ENCODE measurements at regions not wholly inside any gene's neighbourhood (a gene's known extent, or its start where the extent isn't known, plus 50 kb on each side); places are given as distances from the start of the nearest gene placed in this dataset.

GRCh38 chr12:114764510-114764909 is 80.5 kb upstream of the TBX3 start:
- intact Hi-C loops (cut with micrococcal nuclease): no loop called here
- no peaks in the 10 kb centered on the region for H3K9me1 ChIP-seq (replicated peaks; ENCODE audit: control insufficient read depth, extremely low read depth, insufficient read depth, low read length)
- no peak for FAIRE-seq
- no peaks in the 10 kb centered on the region for H3K27me3 ChIP-seq (ENCODE audit: control insufficient read depth in 2 of 2, insufficient read depth in 2 of 2, low read length in 2 of 2)
- H3K9ac ChIP-seq (replicated peaks; ENCODE audit: extremely low read depth, insufficient read depth, low read length): no peak overlapping the region
- H2AFZ ChIP-seq (ENCODE audit: low read depth, low read length): no peak overlapping the region
- BruUV-seq (replicated peaks): no TSS peak
- H3K9me3 ChIP-seq (replicated peaks; ENCODE audit: control insufficient read depth, insufficient read depth, low read length): peaks cover 4% of the 10 kb centered on the region
- H3K36me3 ChIP-seq (ENCODE audit: control insufficient read depth in 2 of 2, extremely low read depth in 1 of 2, insufficient read depth in 2 of 2, low read length in 2 of 2): no peaks in the 10 kb centered on the region
- POLR2A ChIA-PET: no interaction called here
- no peak overlapping the region for H3K27ac ChIP-seq (ENCODE audit: insufficient read depth, low read depth, low read length)
- no peaks in the 10 kb centered on the region for H3K79me2 ChIP-seq (ENCODE audit: control insufficient read depth, insufficient read depth, low read length)
- H4K20me1 ChIP-seq (replicated peaks; ENCODE audit: control insufficient read depth, extremely low read depth, insufficient read depth, low read length): no peaks in the 10 kb centered on the region
- no peak overlapping the region for H3K4me2 ChIP-seq (ENCODE audit: insufficient read depth, low read length)
- dilution Hi-C loops (cut with MboI; ENCODE audit: extremely low pct_ligation_motif_present, low sequenced_read_pairs): no loop called here
- CTCF ChIA-PET: no interaction called here
- DNase-seq (ENCODE audit: low read depth, low spot score): no peak
- no peak overlapping the region for H3K4me3 ChIP-seq (replicated peaks in 1 of 3; ENCODE audit: insufficient read depth in 1 of 3, low read depth in 1 of 3, low read length in 3 of 3)
- H3K4me1 ChIP-seq (ENCODE audit: control insufficient read depth, extremely low read depth, insufficient read depth, low read length): no peaks in the 10 kb centered on the region
- TF ChIP-seq EZH2 (IDR thresholded peaks at IDR 0.05; ENCODE audit: borderline replicate concordance, low read depth, low read length, severe bottlenecking): no peak
- TF ChIP-seq FOS (IDR thresholded peaks at IDR 0.05; ENCODE audit: borderline replicate concordance, insufficient read depth, low read length): no peak
- TF ChIP-seq POLR2A (IDR thresholded peaks at IDR 0.05; ENCODE audit: low read depth, low read length): no peak
- TF ChIP-seq CTCF (IDR thresholded peaks at IDR 0.05; ENCODE audit: extremely low read depth in 1 of 2, insufficient read depth in 1 of 2, low read depth in 1 of 2, low read length in 2 of 2): no peak
- no peak for TF ChIP-seq JUN (IDR thresholded peaks at IDR 0.05; ENCODE audit: borderline replicate concordance, insufficient read depth, insufficient read length, low read depth)
- no peak for TF ChIP-seq GATA2 (IDR thresholded peaks at IDR 0.05; ENCODE audit: insufficient read depth, insufficient read length, low read depth, low read length)
- no peak for TF ChIP-seq POLR2AphosphoS5 (IDR thresholded peaks at IDR 0.05; ENCODE audit: insufficient read depth, low read depth, low read length)
- no peak for TF ChIP-seq MYC (IDR thresholded peaks at IDR 0.05; ENCODE audit: low read depth, low read length)
- no peak for TF ChIP-seq MAX (IDR thresholded peaks at IDR 0.05; ENCODE audit: insufficient read depth, insufficient read length)

Data from endothelial cell of umbilical vein (primary cell).